Loucy (cell line): ENCODE measurements at regions not wholly inside any gene's neighbourhood (a gene's known extent, or its start where the extent isn't known, plus 50 kb on each side); places are given as distances from the start of the nearest gene placed in this dataset.

Experiments used
- CTCF ChIP-seq: fragments of 200-600 bp; sonication (generic); conservative IDR thresholded peaks from 2 replicates; pipeline ENCODE4 v1.5.1; 2014; ENCODE audit warnings: mild to moderate bottlenecking, antibody characterized with exemption, low read length
- EZH2phosphoT487 ChIP-seq: fragments of 200-600 bp; IDR thresholded peaks from 2 replicates; pipeline ENCODE4 v1.6.1; 2018; ENCODE audit warnings: antibody characterized with exemption, mild to moderate bottlenecking, moderate library complexity, borderline replicate concordance

- TF ChIP-seq CTCF (no peak), EZH2phosphoT487 (no peak)
Observed at GRCh38 chrX:3529466-3530010, 183.1 kb upstream of the MXRA5 start.
